ENCODE measurements at regions not wholly inside any gene's neighbourhood (a gene's known extent, or its start where the extent isn't known, plus 50 kb on each side); places are given as distances from the start of the nearest gene placed in this dataset.
"Not testable (repeated sequence)": the region's sequence is repeated elsewhere in the genome, so short reads cannot be mapped to it uniquely, and the experiment has no call there.

DNA sequence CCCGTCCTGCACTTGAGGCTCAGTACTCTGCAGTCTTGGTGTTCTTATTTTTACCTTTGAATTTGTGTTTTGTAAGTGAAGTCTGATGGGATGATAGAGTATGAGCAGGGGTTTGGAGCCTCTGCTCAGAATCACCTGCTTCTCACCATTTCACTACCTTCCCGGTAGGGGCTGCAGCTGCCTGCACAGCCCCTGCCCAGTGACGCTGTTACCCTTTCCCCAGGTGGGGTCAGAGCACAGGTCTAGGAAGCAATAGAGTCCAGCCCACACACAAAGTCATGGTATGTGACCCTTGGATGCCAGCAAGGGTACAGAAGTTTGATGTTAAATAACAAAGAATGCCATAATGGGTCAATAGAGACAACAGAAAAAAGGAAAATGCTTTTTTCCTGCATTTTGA lies 101.8 kb upstream of the TCF21 start:
- no peak overlapping the region for H2AFZ ChIP-seq
- no peak overlapping the region for H3K4me2 ChIP-seq (ENCODE audit: low read length)
- no peak overlapping the region for H3K4me3 ChIP-seq (ENCODE audit: low read depth, low read length)
- H3K9me3 ChIP-seq (ENCODE audit: control insufficient read depth, low read length): no peaks in the 10 kb centered on the region
- TF ChIP-seq CTCF (IDR thresholded peaks at IDR 0.05): no peak
- no peak overlapping the region for H3K27ac ChIP-seq
- H3K4me1 ChIP-seq: no peaks in the 10 kb centered on the region
- H3K9ac ChIP-seq: no peak overlapping the region
- no peaks in the 10 kb centered on the region for H3K36me3 ChIP-seq (ENCODE audit: control insufficient read depth, insufficient read depth, low read length)
- H3K27me3 ChIP-seq (ENCODE audit: control insufficient read depth, insufficient read depth, low read length): no peaks in the 10 kb centered on the region
- H3K79me2 ChIP-seq: no peaks in the 10 kb centered on the region

- Histone ChIP-seq H3K9ac (no peak overlapping the region), H3K27me3 (ENCODE audit: control insufficient read depth, insufficient read depth, low read length) (no peaks in the 10 kb centered on the region), H3K36me3 (ENCODE audit: control insufficient read depth, insufficient read depth, low read length) (no peaks in the 10 kb centered on the region), H3K4me1 (no peaks in the 10 kb centered on the region), H3K4me2 (ENCODE audit: low read length) (no peak overlapping the region), H3K4me3 (ENCODE audit: low read depth, low read length) (no peak overlapping the region), H2AFZ (no peak overlapping the region), H3K79me2 (no peaks in the 10 kb centered on the region), H3K27ac (no peak overlapping the region), H3K9me3 (ENCODE audit: control insufficient read depth, low read length) (no peaks in the 10 kb centered on the region)
- no peak for TF ChIP-seq CTCF (IDR thresholded peaks at IDR 0.05)
These were observed 100.9 kb upstream of the TCF21 start for GRCh38 chr6:133787859-133788505.

GRCh38 chr6:133788556-133788955 lies 100.4 kb upstream of the TCF21 start:
- Histone ChIP-seq H2AFZ (no peak overlapping the region), H3K4me3 (ENCODE audit: low read depth, low read length) (no peak overlapping the region), H3K79me2 (no peaks in the 10 kb centered on the region), H3K27ac (no peak overlapping the region), H3K4me2 (ENCODE audit: low read length) (no peak overlapping the region), H3K9me3 (ENCODE audit: control insufficient read depth, low read length) (no peaks in the 10 kb centered on the region), H3K36me3 (ENCODE audit: control insufficient read depth, insufficient read depth, low read length) (no peaks in the 10 kb centered on the region), H3K27me3 (ENCODE audit: control insufficient read depth, insufficient read depth, low read length) (no peaks in the 10 kb centered on the region), H3K9ac (no peak overlapping the region), H3K4me1 (no peaks in the 10 kb centered on the region)
- TF ChIP-seq CTCF (IDR thresholded peaks at IDR 0.05): no peak

DNA sequence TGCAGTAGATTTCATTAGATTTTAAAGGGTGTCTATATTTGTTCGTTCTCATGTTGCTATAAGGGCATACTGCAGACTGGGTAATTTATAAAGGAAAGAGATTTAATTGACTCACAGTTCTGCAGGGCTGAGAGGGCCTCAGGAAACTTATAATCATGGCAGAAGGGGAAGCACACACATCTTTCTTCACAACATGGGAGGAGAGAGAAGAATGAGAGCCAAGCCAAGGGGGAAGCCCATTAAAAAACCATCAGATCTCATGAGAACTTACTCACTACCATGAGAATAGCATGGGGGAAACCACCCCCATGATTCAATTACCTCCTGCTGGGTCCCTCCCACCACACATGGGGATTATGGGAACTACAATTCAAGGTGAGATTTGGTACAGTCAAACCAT lies 99.5 kb upstream of the TCF21 start:
- H3K79me2 ChIP-seq; H3K27me3 ChIP-seq (ENCODE audit: control insufficient read depth, insufficient read depth, low read length); H3K27ac ChIP-seq; H3K9ac ChIP-seq; H3K4me2 ChIP-seq (ENCODE audit: low read length); H3K4me1 ChIP-seq; H2AFZ ChIP-seq; H3K36me3 ChIP-seq (ENCODE audit: control insufficient read depth, insufficient read depth, low read length); H3K4me3 ChIP-seq (ENCODE audit: low read depth, low read length); H3K9me3 ChIP-seq (ENCODE audit: control insufficient read depth, low read length): not testable (repeated sequence)

DNA sequence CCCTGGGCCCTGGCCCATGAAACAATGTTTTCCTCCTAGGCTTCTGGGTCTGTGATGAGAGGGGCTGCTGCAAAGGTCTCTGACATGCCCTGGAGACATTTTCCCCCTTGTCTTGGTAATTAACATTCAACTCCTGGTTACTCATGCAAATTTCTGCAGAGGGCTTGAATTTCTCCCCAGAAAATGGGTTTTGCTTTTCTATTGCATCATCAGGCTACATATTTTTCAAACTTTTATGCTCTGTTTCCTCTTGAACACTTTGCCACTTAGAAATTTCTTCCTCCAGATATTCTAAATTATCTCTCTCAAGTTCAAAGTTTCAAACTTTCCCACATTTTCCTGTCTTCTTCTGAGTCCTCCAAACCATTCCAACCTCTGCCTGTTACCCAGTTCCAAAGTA lies 98.2 kb upstream of the TCF21 start:
- not testable (repeated sequence) for H3K27ac ChIP-seq; H3K9ac ChIP-seq; H3K27me3 ChIP-seq (ENCODE audit: control insufficient read depth, insufficient read depth, low read length); H3K79me2 ChIP-seq; H2AFZ ChIP-seq; H3K4me2 ChIP-seq (ENCODE audit: low read length); H3K36me3 ChIP-seq (ENCODE audit: control insufficient read depth, insufficient read depth, low read length); H3K4me1 ChIP-seq; H3K4me3 ChIP-seq (ENCODE audit: low read depth, low read length); H3K9me3 ChIP-seq (ENCODE audit: control insufficient read depth, low read length)

DNA sequence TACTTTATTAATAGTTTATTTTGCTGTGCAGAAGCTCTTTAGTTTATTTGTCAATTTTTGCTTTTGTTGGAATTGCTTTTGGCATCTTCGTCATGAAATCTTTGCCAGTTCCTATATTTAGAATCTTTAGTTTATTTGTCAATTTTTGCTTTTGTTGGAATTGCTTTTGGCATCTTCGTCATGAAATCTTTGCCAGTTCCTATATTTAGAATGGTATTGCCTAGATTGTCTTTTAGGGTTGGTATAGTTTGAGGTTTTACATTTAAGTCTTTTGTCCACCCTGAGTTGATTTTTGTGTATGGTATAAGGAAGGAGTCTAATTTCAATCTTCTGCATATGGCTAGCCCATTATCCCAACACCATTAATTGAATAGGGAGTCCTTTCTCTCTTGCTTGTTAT lies 93.9 kb upstream of the TCF21 start:
- H3K9ac ChIP-seq; H3K27ac ChIP-seq; H2AFZ ChIP-seq; H3K9me3 ChIP-seq (ENCODE audit: control insufficient read depth, low read length); H3K4me3 ChIP-seq (ENCODE audit: low read depth, low read length); H3K79me2 ChIP-seq; H3K27me3 ChIP-seq (ENCODE audit: control insufficient read depth, insufficient read depth, low read length); H3K4me1 ChIP-seq; H3K36me3 ChIP-seq (ENCODE audit: control insufficient read depth, insufficient read depth, low read length); H3K4me2 ChIP-seq (ENCODE audit: low read length): not testable (repeated sequence)
